GM12874 (cell line): ENCODE measurements at regions not wholly inside any gene's neighbourhood (a gene's known extent, or its start where the extent isn't known, plus 50 kb on each side); places are given as distances from the start of the nearest gene placed in this dataset.

Experiments used
- TF ChIP-seq, protein P1 (sequence below): IDR thresholded peaks from 2 replicates; pipeline ENCODE4 v1.5.1; 2011; ENCODE audit warnings: low read depth, mild to moderate bottlenecking, control low read depth, low read length, moderate library complexity; ENCODE audit not compliant: insufficient read depth

DNA sequence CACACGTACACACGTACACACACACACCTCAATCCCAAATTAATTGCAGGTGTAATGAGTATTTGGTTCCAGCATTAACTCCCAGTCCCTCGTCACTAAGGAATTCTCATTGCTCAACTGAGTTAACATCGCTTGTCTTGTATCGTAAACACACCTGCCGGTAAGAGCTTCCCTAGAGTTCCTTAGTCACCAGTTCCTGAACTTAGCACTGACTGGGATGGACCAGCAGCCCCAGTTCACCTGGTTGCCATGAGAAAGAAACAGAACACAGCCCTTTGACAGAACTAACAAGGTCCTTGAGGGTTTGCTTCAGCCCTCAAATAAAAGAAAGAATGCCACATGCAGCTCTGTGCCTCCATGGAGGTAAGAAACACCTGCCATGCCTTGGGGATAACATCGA lies 66.3 kb upstream of the SLCO3A1 start:
- TF ChIP-seq, protein P1, sequence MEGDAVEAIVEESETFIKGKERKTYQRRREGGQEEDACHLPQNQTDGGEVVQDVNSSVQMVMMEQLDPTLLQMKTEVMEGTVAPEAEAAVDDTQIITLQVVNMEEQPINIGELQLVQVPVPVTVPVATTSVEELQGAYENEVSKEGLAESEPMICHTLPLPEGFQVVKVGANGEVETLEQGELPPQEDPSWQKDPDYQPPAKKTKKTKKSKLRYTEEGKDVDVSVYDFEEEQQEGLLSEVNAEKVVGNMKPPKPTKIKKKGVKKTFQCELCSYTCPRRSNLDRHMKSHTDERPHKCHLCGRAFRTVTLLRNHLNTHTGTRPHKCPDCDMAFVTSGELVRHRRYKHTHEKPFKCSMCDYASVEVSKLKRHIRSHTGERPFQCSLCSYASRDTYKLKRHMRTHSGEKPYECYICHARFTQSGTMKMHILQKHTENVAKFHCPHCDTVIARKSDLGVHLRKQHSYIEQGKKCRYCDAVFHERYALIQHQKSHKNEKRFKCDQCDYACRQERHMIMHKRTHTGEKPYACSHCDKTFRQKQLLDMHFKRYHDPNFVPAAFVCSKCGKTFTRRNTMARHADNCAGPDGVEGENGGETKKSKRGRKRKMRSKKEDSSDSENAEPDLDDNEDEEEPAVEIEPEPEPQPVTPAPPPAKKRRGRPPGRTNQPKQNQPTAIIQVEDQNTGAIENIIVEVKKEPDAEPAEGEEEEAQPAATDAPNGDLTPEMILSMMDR: no peak

DNA sequence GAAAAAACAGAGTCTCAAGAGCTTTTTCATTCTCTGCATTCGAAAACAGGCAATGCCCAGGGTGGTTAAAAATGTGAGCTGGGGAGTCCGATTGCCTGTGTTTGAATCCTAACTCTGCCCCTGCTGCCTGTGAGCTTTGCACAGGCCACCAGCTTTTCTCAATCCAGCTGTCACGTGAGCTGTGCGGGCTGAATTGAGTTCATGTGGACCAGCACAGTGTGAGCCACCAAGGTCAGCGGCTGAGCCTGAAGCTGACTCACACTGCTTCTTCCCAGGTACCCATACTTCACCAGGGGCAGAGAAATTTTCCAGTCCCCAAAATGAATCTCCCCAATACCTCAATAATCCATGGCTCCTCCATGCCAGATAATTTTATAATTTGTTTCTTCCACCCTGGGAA lies 64.4 kb upstream of the SLCO3A1 start:
- TF ChIP-seq, protein P1: no peak

- TF ChIP-seq, protein P1: no peak
Observed at GRCh38 chr15:91790836-91791235, 62.7 kb upstream of the SLCO3A1 start.

- TF ChIP-seq, protein P1: no peak
Observed at GRCh38 chr15:91793771-91794170, 59.7 kb upstream of the SLCO3A1 start.

DNA sequence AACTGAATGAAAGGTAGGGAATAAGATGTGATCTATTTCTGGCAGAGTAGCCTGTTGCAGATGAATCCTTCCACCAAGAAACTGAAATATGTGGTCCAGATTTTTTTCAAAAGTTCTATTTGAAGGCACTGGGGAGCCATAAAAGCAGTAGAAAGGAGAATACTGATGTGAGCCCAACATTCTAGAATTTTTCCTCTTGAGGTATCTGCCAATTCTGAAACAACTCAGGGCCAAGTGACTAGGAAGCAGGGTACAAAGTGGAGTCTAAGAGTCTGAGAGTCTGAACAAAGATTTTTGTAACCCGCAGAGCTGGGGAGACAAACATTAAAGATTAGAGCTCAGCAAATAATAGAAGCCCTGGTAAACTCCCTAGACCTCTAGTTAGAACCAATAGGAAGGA lies 58.3 kb upstream of the SLCO3A1 start:
- TF ChIP-seq, protein P1: no peak

GRCh38 chr15:91801836-91802534 lies 51.5 kb upstream of the SLCO3A1 start:
- TF ChIP-seq, protein P1: no peak

DNA sequence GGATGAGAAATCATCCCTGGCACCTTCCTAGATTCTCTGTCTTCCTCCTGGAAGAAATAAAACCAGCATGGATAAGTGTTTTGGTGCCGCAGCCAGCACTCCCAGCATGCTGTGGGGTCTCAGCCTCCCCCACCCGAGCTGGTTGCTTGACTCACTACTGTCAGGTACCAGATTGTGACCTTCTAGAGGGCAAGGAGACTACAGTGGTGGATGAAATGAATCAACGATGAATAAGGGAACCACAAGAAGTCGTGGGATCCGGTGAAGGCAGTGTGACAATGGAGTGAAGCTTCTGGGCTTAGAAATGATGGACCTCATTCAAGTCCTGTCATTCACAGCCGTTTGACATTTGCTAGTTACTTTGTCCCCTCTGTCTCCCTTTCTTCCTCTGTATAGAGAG lies 50.2 kb upstream of the SLCO3A1 start:
- TF ChIP-seq, protein P1: no peak
